A549 (cell line): ENCODE measurements at regions not wholly inside any gene's neighbourhood (a gene's known extent, or its start where the extent isn't known, plus 50 kb on each side); places are given as distances from the start of the nearest gene placed in this dataset.

ENCODE experiments used
- ATAC-seq, 2 experiments: fragments of 200-7000 bp in 1 of 2; fragments of >200 bp in 1 of 2; cut with Nextera tagmentation in 1 of 2; cut with Tn5 transposase in 1 of 2; 3 replicates each; pipeline versions ENCODE4 v1.8.0 to v1.9.1; 2018 to 2020; ENCODE audit warnings: mild to moderate bottlenecking in 1 of 2, moderate library complexity in 1 of 2
- CTCF ChIA-PET: fragments of 300-600 bp; sonication (Branson Sonifier 250); formaldehyde crosslinking; extraction: SDS; loops from one replicate; lab custom pipeline; 2021; ENCODE audit warnings: antibody characterized with exemption, inconsistent platforms; lab: Yijun Ruan, JAX
- POLR2A ChIA-PET: fragments of 350-600 bp; formaldehyde crosslinking; extraction: SDS; loops from one replicate; lab custom pipeline; 2021; ENCODE audit warnings: antibody characterized with exemption, inconsistent platforms; lab: Yijun Ruan, JAX
- DNase-seq, 2 experiments: peaks; one replicate each; pipeline versions ENCODE4 v3.0.0 to v3.0.0-alpha.2; 2011 to 2016; ENCODE audit warnings: low read depth in 1 of 2, low spot score in 1 of 2
- FAIRE-seq: peaks from 2 replicates; lab custom pipeline; 2011; peaks lifted over from hg19 to GRCh38; lab: Jason Lieb, UNC
- H3K27ac ChIP-seq, 2 experiments: fragments of >200 bp; sonication (Bioruptor Twin); formaldehyde crosslinking; 3 replicates each; pipeline ENCODE4 v1.5.1; 2016 to 2017
- H3K4me1 ChIP-seq: fragments of >200 bp; sonication (Bioruptor Twin); formaldehyde crosslinking; 3 replicates; pipeline ENCODE4 v1.6.1; 2016
- H3K4me2 ChIP-seq: fragments of >200 bp; sonication (Bioruptor Twin); formaldehyde crosslinking; 3 replicates; pipeline ENCODE4 v1.6.1; 2016
- H3K4me3 ChIP-seq: fragments of >200 bp; sonication (Bioruptor Twin); formaldehyde crosslinking; 3 replicates; pipeline ENCODE4 v1.5.1; 2016
- H3K9me3 ChIP-seq: fragments of >200 bp; sonication (Bioruptor Twin); formaldehyde crosslinking; 3 replicates; pipeline ENCODE4 v1.6.1; 2016
- BCL3 ChIP-seq: fragments of >200 bp; sonication (Bioruptor Twin); formaldehyde crosslinking; IDR thresholded peaks from 3 replicates; pipeline ENCODE4 v1.6.1; 2016
- BHLHE40 ChIP-seq: IDR thresholded peaks from 2 replicates; pipeline ENCODE4 v1.6.1; 2012; ENCODE audit warnings: low read depth, low read length, inconsistent platforms
- CHD2 ChIP-seq: fragments of 150-350 bp; IDR thresholded peaks from 2 replicates; pipeline ENCODE4 v1.6.1; 2014; ENCODE audit warnings: low read length; ENCODE audit not compliant: partially characterized antibody
- CHD4 ChIP-seq: fragments of 200-600 bp; sonication (generic); IDR thresholded peaks from 2 replicates; pipeline ENCODE4 v1.6.1; 2016; ENCODE audit warnings: antibody characterized with exemption, mild to moderate bottlenecking, borderline replicate concordance
- CTCF ChIP-seq: fragments of >200 bp; sonication (Bioruptor Twin); formaldehyde crosslinking; IDR thresholded peaks from 3 replicates; pipeline ENCODE4 v1.5.1; 2016
- E2F6 ChIP-seq: IDR thresholded peaks from 2 replicates; pipeline ENCODE4 v1.6.1; 2012; ENCODE audit warnings: low read depth, borderline replicate concordance
- ELK1 ChIP-seq: fragments of 150-350 bp; IDR thresholded peaks from 2 replicates; pipeline ENCODE4 v1.6.1; 2014; ENCODE audit warnings: low read depth, mild to moderate bottlenecking, low read length
- FOSB ChIP-seq: fragments of 250-450 bp; sonication (Bioruptor Pico); IDR thresholded peaks from 2 replicates; pipeline ENCODE4 v1.5.0; 2020; ENCODE audit warnings: mild to moderate bottlenecking, moderate library complexity
- FOSL2 ChIP-seq, 2 experiments: fragments of 450-650 bp in 1 of 2; fragments of >200 bp in 1 of 2; sonication (Bioruptor Twin) in 1 of 2; formaldehyde crosslinking; IDR thresholded peaks; 2 replicates each; pipeline versions ENCODE4 v1.5.0 to v1.6.1; 2016 to 2020; ENCODE audit warnings: mild to moderate bottlenecking in 1 of 2, moderate library complexity in 1 of 2
- FOXS1 ChIP-seq: fragments of 250-450 bp; sonication (Bioruptor Pico); IDR thresholded peaks from 2 replicates; pipeline ENCODE4 v1.5.0; 2020; ENCODE audit warnings: mild to moderate bottlenecking, moderate library complexity
- HEYL ChIP-seq: fragments of 250-450 bp; sonication (Bioruptor Pico); IDR thresholded peaks from 2 replicates; pipeline ENCODE4 v1.8.0; 2021; ENCODE audit warnings: mild to moderate bottlenecking, moderate library complexity
- HOXA7 ChIP-seq: fragments of 250-450 bp; sonication (Bioruptor Pico); IDR thresholded peaks from 2 replicates; pipeline ENCODE4 v1.5.0; 2020; ENCODE audit warnings: mild to moderate bottlenecking, moderate library complexity
- HOXB13 ChIP-seq: fragments of 250-450 bp; sonication (Bioruptor Pico); IDR thresholded peaks from 2 replicates; pipeline ENCODE4 v1.5.0; 2020; ENCODE audit warnings: low read depth, mild to moderate bottlenecking, moderate library complexity
- KDM5A ChIP-seq: fragments of 200-600 bp; sonication (generic); IDR thresholded peaks from 2 replicates; pipeline ENCODE4 v1.6.1; 2016; ENCODE audit warnings: antibody characterized with exemption, mild to moderate bottlenecking
- MAFK ChIP-seq: fragments of 450-650 bp; IDR thresholded peaks from 2 replicates; pipeline ENCODE4 v1.6.1; 2014; ENCODE audit not compliant: partially characterized antibody
- MAZ ChIP-seq: fragments of 150-350 bp; IDR thresholded peaks from 2 replicates; pipeline ENCODE4 v1.6.1; 2014; ENCODE audit warnings: antibody characterized with exemption, low read depth, low read length, borderline replicate concordance
- PBX3 ChIP-seq: IDR thresholded peaks from 2 replicates; pipeline ENCODE4 v1.6.1; 2012
- POLR2A ChIP-seq: IDR thresholded peaks from 2 replicates; pipeline ENCODE4 v1.6.1; 2012; ENCODE audit warnings: mild to moderate bottlenecking, low read length
- POLR2AphosphoS2 ChIP-seq: conservative IDR thresholded peaks from 2 replicates; pipeline ENCODE4 v1.6.1; 2012; ENCODE audit warnings: low read length, improper control_type of control experiment, inconsistent platforms
- RFX5 ChIP-seq: fragments of 450-650 bp; IDR thresholded peaks from 2 replicates; pipeline ENCODE4 v1.7.1; 2014; ENCODE audit warnings: antibody characterized with exemption, mild to moderate bottlenecking, moderate library complexity
- RNF2 ChIP-seq: fragments of 200-600 bp; sonication (generic); IDR thresholded peaks from 2 replicates; pipeline ENCODE4 v1.6.1; 2016; ENCODE audit warnings: low read depth, mild to moderate bottlenecking, antibody characterized with exemption, moderate library complexity, borderline replicate concordance
- TP53 ChIP-seq: fragments of 250-450 bp; sonication (Bioruptor Pico); IDR thresholded peaks from 2 replicates; pipeline ENCODE4 v1.5.0; 2021; ENCODE audit warnings: mild to moderate bottlenecking, moderate library complexity
- USF2 ChIP-seq: fragments of 450-650 bp; IDR thresholded peaks from 2 replicates; pipeline ENCODE4 v1.6.1; 2014; ENCODE audit warnings: antibody characterized with exemption
- ZFP36 ChIP-seq: fragments of 450-650 bp; IDR thresholded peaks from 2 replicates; pipeline ENCODE4 v1.6.1; 2014; ENCODE audit warnings: borderline replicate concordance; ENCODE audit not compliant: partially characterized antibody
- ZNF302 ChIP-seq: fragments of 250-450 bp; sonication (Bioruptor Pico); IDR thresholded peaks from 2 replicates; pipeline ENCODE4 v1.9.0; 2021; ENCODE audit warnings: inconsistent platforms, mild to moderate bottlenecking, moderate library complexity
- ZSCAN20 ChIP-seq: fragments of 250-450 bp; sonication (Bioruptor Pico); IDR thresholded peaks from 2 replicates; pipeline ENCODE4 v1.8.0; 2022; ENCODE audit warnings: mild to moderate bottlenecking, moderate library complexity
- WGBS: methylation state at CpG from one replicate; pipeline ENCODE4 v1.1.6; 2017; ENCODE audit errors: missing lambda C conversion rate; 5-methylcytosine and 5-hydroxymethylcytosine counted together

GRCh38 chr14:59041308-59041707 is 147.2 kb upstream of the DAAM1 start:
- CTCF ChIA-PET = interaction anchor here (0.7 kb wide), 1 partner anchor 20 kb away, joined by 3 read pairs; no protein-coding TSS in a partner anchor
- no peak for FAIRE-seq
- WGBS = 66% methylated on average over 3 of the region's 3 CpGs
- POLR2A ChIA-PET = no interaction called here
- ATAC-seq = no peak
- TF ChIP-seq BHLHE40 (no peak), FOSL2 (IDR thresholded peaks at IDR 0.05) (no peak), FOSL2 (CRISPR knock-in tag; IDR thresholded peaks at IDR 0.05) (no peak), FOSB (CRISPR knock-in tag) (no peak), USF2 (no peak), RNF2 (no peak), POLR2A (no peak), E2F6 (no peak), POLR2AphosphoS2 (no peak), MAZ (no peak)
- Histone ChIP-seq H3K27ac (no peak overlapping the region), H3K4me1 (no peaks in the 10 kb centered on the region), H3K4me2 (no peak overlapping the region), H3K4me3 (no peak overlapping the region), H3K9me3 (no peaks in the 10 kb centered on the region)
- DNase-seq = no peak

GRCh38 chr14:59044707-59045106 is 143.8 kb upstream of the DAAM1 start:
- H3K9me3 ChIP-seq = no peaks in the 10 kb centered on the region
- POLR2A ChIA-PET = no interaction called here
- no peak for ATAC-seq
- no peak for DNase-seq
- H3K4me2 ChIP-seq = no peak overlapping the region
- 25% methylated on average over 6 of the region's 6 CpGs for WGBS
- H3K4me3 ChIP-seq = no peak overlapping the region
- H3K4me1 ChIP-seq = no peaks in the 10 kb centered on the region
- FAIRE-seq = no peak
- no peak for TF ChIP-seq HOXA7
- TF ChIP-seq HOXB13 = no peak
- no peak for TF ChIP-seq MAFK
- no peak for TF ChIP-seq KDM5A
- TF ChIP-seq ZNF302 (CRISPR knock-in tag) = no peak
- TF ChIP-seq ZFP36 = no peak
- TF ChIP-seq FOXS1 = no peak
- TF ChIP-seq ZSCAN20 (CRISPR knock-in tag) = no peak
- TF ChIP-seq CHD4 = no peak
- TF ChIP-seq HEYL (CRISPR knock-in tag) = no peak
- TF ChIP-seq USF2 = no peak
- TF ChIP-seq CTCF = no peak
- no peak for TF ChIP-seq ELK1
- TF ChIP-seq RFX5 = no peak
- no peak for TF ChIP-seq CHD2
- TF ChIP-seq TP53 (CRISPR knock-in tag) = no peak
- no peak for TF ChIP-seq BCL3
- TF ChIP-seq FOSL2 (IDR thresholded peaks at IDR 0.05) = no peak
- no peak for TF ChIP-seq FOSL2 (CRISPR knock-in tag; IDR thresholded peaks at IDR 0.05)
- TF ChIP-seq FOSB (CRISPR knock-in tag) = no peak
- TF ChIP-seq PBX3 = no peak
- TF ChIP-seq, all 56 proteins: peak for 0
- no peak overlapping the region for H3K27ac ChIP-seq
- CTCF ChIA-PET = interaction anchor here (1.0 to 1.6 kb wide), 4 partner anchors 11 to 16 kb away, joined by 3 to 5 read pairs (median 4); no protein-coding TSS in a partner anchor
